GM19324 (cell line): ENCODE measurements at regions not wholly inside any gene's neighbourhood (a gene's known extent, or its start where the extent isn't known, plus 50 kb on each side); places are given as distances from the start of the nearest gene placed in this dataset.

ENCODE experiments used
- ATAC-seq: cut with Tn5 transposase; IDR thresholded peaks from one replicate; pipeline ENCODE4 v1.9.1; 2021; ENCODE audit warnings: mild to moderate bottlenecking, moderate library complexity; ENCODE audit not compliant: unreplicated experiment, low FRiP score

DNA sequence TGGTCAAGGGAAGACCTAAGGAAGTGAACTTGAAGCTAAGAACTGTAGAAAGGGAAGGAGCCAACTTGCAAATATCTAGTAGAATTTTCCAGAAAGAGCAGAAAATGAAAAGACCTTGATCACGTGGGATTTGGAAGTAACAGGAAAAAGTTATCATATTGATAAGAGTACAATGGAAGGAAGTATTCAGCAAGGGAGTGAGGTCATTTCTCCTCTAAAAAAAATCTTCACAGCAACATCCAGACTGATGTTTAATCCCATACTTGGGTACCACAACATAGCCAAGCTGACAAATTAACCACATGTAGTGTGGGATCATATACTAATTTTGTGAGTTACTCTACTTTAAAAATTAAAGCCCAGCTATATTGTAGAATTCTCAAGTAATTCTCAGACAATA lies 207.0 kb upstream of the CXCL12 start:
- no peak for ATAC-seq

DNA sequence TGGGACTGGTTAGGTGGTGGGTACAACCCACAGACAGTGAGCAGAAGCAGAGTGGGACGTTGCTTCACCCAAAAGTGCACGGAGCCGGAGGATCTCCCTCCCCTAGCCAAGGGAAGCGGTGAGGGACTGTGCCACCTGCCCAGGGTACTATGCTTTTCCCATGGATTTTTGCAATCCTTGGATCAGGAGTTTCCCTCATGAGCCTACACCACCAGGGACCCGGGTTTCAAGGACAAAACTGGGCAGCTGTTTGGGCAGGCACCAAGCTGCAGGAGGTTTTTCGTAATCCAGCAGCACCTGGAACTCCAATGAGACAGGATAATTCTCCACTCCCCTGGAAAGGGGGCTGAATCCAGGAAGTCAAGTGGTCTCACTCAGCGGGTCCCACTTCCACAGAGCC lies 209.1 kb upstream of the CXCL12 start:
- no peak for ATAC-seq

- ATAC-seq: no peak
Observed at GRCh38 chr10:44607116-44607515, 222.2 kb upstream of the CXCL12 start.

DNA sequence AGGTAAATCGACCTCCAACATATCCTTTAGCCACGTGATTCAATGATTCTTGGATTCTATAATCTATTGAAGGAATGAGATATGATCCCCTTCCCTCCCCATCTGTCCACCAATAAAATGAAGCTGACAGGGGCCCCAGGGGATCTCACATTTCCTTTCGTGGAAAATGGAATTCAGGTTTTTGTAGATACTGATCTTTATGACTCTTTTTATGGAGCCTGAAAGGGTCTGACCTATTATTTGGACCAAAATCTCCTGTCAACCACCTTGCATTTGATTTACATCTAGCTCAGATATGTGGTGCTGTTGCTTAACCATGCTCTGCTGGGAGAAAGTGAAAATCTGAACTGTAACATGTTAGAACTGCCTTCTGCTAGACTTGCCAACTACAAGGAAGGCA lies 234.0 kb upstream of the CXCL12 start:
- no peak for ATAC-seq

DNA sequence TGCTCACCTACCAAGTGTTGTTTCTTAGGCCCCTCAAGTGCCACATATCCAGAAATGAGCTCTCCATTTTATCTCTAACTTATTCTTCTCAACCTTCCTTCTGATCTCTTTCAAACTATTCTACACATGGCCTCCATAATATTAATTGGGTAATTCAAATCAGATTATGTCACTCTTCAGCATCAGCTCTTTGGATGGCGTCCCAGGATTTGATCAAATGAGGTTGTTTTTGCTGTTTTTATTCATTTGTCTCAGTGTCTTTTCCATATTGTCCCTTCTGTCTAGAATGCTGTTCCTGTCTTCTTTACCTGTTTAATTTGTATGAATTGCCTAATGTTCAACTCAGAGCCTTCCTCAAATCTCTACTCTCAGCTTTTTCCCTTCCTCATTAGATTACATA lies 234.6 kb upstream of the CXCL12 start:
- no peak for ATAC-seq

- ATAC-seq: no peak
Observed at GRCh38 chr10:44619975-44620374, 235.1 kb upstream of the CXCL12 start.

GRCh38 chr10:44627591-44628354 lies 242.9 kb upstream of the CXCL12 start:
- no peak for ATAC-seq

DNA sequence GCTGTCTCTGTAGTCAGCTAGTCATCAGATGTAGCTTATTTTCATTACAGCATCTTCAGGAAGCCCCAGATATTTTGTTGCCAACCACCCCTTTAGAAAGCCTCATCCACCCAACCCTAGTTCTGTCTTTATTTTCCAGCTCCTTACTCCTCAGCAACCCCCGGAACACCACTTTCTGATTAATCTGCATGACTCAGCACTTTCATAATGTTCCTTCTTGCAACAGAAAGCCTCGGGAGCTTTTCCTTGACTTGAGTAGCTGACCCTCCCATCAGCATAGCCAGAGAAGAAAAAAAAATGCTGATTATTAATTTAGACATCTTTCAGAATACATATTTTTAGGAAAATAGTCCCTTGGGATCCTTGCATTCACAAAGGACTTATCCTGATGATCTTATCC lies 244.0 kb upstream of the CXCL12 start:
- ATAC-seq: no peak

DNA sequence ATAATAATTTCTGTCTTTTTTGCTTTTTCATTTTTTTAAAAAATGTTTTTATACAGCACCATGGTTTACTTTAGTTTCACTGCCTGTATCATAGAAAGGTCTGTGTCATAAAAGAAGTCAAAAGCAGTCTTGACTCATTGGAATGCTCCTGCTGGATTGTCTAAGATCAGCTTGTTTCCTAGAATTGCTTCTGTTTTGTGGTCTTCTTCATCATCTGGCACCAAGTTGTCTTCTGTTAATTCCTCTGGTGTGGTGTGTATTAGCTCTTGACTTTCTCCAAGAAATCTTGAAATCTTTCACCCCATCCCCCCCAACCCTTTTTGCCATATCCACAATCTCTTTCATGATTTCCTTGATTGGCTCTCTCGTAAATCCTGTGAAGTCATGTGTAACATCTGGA lies 250.3 kb upstream of the CXCL12 start:
- ATAC-seq: no peak

GRCh38 chr10:44636625-44637024 lies 251.7 kb upstream of the CXCL12 start:
- no peak for ATAC-seq

DNA sequence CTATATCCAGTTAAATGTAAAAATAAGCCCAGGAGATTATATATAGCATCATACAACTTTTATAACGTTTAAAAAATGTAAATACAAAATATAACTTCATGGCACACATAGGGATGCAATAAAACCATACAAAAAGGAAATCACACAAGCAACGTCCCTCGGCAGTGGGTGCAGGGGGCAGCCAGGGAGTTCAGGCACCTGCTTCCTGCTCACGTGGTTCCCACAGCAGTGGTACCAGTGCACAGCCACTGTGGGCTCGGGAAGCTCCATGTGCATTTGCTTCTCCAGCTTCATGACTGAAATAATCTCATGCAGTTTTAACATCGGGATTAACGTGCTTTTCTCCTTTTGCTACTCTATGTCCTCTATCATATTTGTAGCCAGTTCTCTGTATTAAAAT lies 255.5 kb upstream of the CXCL12 start:
- ATAC-seq: no peak

- no peak for ATAC-seq
Observed at GRCh38 chr10:44647473-44647872, 262.6 kb upstream of the CXCL12 start.

- peak; percentile 90 for ATAC-seq
Observed at GRCh38 chr10:44647877-44648542, 263.1 kb upstream of the CXCL12 start.

- no peak for ATAC-seq
Observed at GRCh38 chr10:44650691-44651661, 260.2 kb upstream of the TMEM72 start.

DNA sequence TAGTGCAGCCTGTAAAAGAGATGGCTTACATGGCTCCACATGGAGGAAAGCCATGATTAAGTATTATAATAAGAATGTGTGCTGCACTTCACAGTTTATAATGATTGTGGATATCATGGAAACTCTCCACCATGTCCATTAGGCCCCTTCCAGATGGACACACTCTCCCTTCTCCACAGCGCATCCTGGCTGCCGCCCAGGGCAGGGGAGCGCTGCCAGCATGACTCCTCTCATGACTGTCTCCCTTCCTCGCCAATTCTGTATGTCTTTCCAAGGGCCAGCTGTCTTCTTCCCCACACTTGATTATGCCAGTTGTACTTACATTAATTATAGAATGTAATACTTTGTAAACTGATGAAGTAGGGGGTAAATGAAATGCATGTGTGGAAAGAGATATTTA lies 259.3 kb upstream of the TMEM72 start:
- no peak for ATAC-seq

DNA sequence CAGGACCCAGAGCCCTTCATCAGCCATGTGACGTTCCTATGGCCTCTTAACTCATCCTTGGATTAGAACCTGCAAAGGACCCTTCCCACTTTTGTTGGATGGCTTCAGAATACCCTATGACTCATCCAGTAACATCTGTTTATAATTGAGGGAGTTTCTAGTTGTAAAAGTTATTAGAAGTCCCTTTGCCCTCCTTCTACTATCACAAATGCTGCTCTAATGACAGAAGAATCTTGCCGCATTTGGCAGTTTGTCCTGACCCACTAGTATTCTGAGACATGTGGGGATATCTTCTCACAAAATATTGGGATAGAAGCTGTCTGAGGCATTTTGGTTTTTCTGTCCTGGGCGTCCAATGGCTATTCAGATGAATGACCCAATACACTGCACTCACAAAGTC lies 251.8 kb upstream of the TMEM72 start:
- ATAC-seq: no peak

DNA sequence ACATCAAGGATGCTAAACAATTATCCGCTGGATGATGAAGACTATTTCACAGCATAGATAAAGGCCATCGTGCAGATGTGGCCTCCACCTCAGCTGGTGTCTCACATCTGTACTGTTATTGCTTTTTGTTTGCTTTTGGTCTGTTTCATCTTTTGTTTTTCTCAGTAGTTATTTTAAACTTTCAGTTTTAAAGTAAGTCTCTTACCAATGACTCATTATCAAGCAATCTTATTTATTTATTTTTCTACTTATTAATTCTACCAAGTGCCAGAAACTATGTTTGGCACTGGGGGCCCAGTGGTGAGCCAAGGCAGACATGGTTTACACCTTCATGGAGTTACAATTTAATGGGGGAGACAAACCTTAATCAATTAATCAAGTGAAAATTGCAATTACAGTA lies 250.9 kb upstream of the TMEM72 start:
- no peak for ATAC-seq

DNA sequence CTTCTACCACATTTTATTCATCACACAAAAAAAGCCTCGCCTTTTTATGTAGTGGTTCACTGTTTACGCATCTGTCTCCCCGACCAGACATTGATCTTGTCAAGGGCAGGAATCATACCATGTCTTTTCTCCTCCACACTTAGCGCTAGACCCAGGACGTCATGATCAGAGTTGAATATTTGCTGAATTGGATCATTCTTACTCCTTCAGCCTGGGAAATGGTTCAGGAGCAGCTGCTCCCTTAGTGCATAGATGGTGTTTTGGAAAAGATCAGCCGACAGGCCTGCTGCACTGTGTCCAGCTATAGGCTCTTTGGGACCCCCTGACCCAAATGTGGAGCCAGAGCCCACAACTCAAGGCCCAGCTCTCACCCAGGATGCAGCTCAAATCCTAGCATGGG lies 249.1 kb upstream of the TMEM72 start:
- ATAC-seq: no peak

GRCh38 chr10:44668336-44668735 lies 242.8 kb upstream of the TMEM72 start:
- ATAC-seq: no peak

DNA sequence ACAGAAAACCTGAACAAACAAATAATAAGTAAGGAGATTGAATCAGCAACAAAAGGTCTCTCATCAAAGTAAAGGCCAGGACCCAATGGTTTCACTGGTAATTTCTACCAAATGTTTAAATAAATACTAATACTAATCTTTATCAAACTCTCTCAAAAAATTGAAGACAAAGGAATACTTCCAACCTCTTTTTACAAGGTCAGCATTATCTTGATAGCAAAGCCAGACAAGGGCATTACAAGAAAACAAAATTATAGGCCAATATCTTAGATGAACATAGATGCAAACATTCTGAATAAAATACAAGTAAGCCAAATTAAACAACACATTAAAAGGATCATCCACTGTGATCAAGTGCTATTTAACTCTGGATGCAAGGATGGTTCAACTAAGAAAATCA lies 239.8 kb upstream of the TMEM72 start:
- no peak for ATAC-seq
